Spleen (tissue), 7 donors: ENCODE measurements at regions not wholly inside any gene's neighbourhood (a gene's known extent, or its start where the extent isn't known, plus 50 kb on each side); places are given as distances from the start of the nearest gene placed in this dataset.

Experiments used
- POLR2A ChIP-seq, 3 donors: fragments of 450-650 bp; IDR thresholded peaks; one replicate each; pipeline ENCODE4 v1.5.1; 2017; ENCODE audit warnings: antibody characterized with exemption in 3 of 3, mild to moderate bottlenecking in 1 of 3
- TF ChIP-seq, protein P1 (sequence below), 11 experiments: fragments of 200-600 bp in 7 of 11; fragments of 450-650 bp in 4 of 11; sonication (generic) in 4 of 11; IDR thresholded peaks in 8 of 11; conservative IDR thresholded peaks in 3 of 11; 1 replicate in 7 of 11; 2 replicates in 4 of 11; pipeline versions ENCODE4 v1.4.0 to v1.8.0; 2016 to 2021; ENCODE audit warnings: antibody characterized with exemption in 11 of 11, inconsistent platforms in 4 of 11, mild to moderate bottlenecking in 1 of 11
- donor health status: DM: no; HTN: no; CAD: no; lungs with moderate emphysema.
- donor health status: DM: no; HTN: no; CAD: no.
- donor health status: DM: no; HTN: no; CAD: no.

DNA sequence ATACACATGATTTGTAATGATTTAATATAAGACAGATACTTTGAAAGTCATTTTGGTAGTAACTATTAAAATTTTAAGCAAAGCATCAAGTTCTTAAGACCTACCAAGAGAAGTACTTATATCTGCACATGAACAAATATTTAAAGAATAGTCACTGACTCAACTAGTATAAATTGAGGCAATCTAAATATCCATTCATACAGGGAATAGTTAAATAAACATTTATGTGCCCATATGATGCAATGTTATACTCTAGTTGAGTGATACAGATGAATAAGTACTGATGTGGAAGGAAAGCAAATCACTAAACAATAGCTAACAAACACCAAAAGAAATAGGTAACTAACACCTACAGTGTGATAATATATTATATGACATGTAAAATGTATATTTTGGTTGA is 527.7 kb downstream of the EPHA3 start:
- TF ChIP-seq, protein P1, sequence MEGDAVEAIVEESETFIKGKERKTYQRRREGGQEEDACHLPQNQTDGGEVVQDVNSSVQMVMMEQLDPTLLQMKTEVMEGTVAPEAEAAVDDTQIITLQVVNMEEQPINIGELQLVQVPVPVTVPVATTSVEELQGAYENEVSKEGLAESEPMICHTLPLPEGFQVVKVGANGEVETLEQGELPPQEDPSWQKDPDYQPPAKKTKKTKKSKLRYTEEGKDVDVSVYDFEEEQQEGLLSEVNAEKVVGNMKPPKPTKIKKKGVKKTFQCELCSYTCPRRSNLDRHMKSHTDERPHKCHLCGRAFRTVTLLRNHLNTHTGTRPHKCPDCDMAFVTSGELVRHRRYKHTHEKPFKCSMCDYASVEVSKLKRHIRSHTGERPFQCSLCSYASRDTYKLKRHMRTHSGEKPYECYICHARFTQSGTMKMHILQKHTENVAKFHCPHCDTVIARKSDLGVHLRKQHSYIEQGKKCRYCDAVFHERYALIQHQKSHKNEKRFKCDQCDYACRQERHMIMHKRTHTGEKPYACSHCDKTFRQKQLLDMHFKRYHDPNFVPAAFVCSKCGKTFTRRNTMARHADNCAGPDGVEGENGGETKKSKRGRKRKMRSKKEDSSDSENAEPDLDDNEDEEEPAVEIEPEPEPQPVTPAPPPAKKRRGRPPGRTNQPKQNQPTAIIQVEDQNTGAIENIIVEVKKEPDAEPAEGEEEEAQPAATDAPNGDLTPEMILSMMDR (IDR thresholded peaks at IDR 0.05 in 8 of 11, conservative IDR thresholded peaks at IDR 0.05 in 3 of 11) = no peak
- no peak for TF ChIP-seq POLR2A (IDR thresholded peaks at IDR 0.05)
